SK-N-SH (cell line): ENCODE measurements at regions not wholly inside any gene's neighbourhood (a gene's known extent, or its start where the extent isn't known, plus 50 kb on each side); places are given as distances from the start of the nearest gene placed in this dataset.
"Not testable (repeated sequence)": the region's sequence is repeated elsewhere in the genome, so short reads cannot be mapped to it uniquely, and the experiment has no call there.

Experiments
- CTCF ChIA-PET: fragments of 300-600, 350-600 bp; formaldehyde crosslinking; extraction: SDS; loops from one replicate; lab custom pipeline; 2021; lab: Yijun Ruan, JAX
- POLR2A ChIA-PET: fragments of 350-600 bp; sonication (Branson Sonifier 250); formaldehyde crosslinking; extraction: SDS; loops from one replicate; lab custom pipeline; 2020; ENCODE audit warnings: antibody characterized with exemption, inconsistent platforms; lab: Yijun Ruan, JAX
- DNase-seq: peaks from one replicate; pipeline ENCODE4 v3.0.0; 2012
- H2AFZ ChIP-seq: fragments of 200-600 bp; sonication (generic); 2 replicates; pipeline ENCODE4 v1.8.1; 2016; ENCODE audit warnings: antibody characterized with exemption, mild to moderate bottlenecking, low read depth
- H3F3A ChIP-seq: fragments of 200-600 bp; sonication (generic); replicated peaks from 2 replicates; pipeline ENCODE3; 2016; ENCODE audit warnings: antibody characterized with exemption, mild to moderate bottlenecking; ENCODE audit not compliant: insufficient read depth
- H3K27ac ChIP-seq, 2 experiments: fragments of 200-500 bp in 1 of 2; fragments of 200-600 bp in 1 of 2; sonication (Bioruptor generic) in 1 of 2; sonication (generic), shearing (Covaris generic) in 1 of 2; 2 replicates each; pipeline versions ENCODE4 v1.5.1 to v1.6.1; 2014 to 2016; ENCODE audit warnings: low read depth in 2 of 2, inconsistent platforms in 1 of 2, low read length in 1 of 2, mild to moderate bottlenecking in 1 of 2, mixed read lengths in 1 of 2
- H3K27me3 ChIP-seq: fragments of 200-600 bp; sonication (generic), shearing (Covaris generic); 2 replicates; pipeline ENCODE4 v1.6.1; 2016; ENCODE audit warnings: mixed run types; ENCODE audit not compliant: insufficient read depth
- H3K36me3 ChIP-seq, 2 experiments: fragments of 200-500 bp in 1 of 2; fragments of 200-600 bp in 1 of 2; sonication (Bioruptor generic) in 1 of 2; sonication (generic) in 1 of 2; replicated peaks in 1 of 2; 2 replicates each; pipeline versions ENCODE3 to v1.5.1; 2014 to 2016; ENCODE audit warnings: low read length in 1 of 2, mild to moderate bottlenecking in 1 of 2; ENCODE audit not compliant: insufficient read depth in 2 of 2, control insufficient read depth in 1 of 2
- H3K4me1 ChIP-seq, 2 experiments: fragments of 200-500 bp in 1 of 2; fragments of 200-600 bp in 1 of 2; sonication (Bioruptor generic) in 1 of 2; sonication (generic), shearing (Covaris generic) in 1 of 2; 2 replicates each; pipeline versions ENCODE4 v1.5.1 to v1.6.1; 2014 to 2016; ENCODE audit warnings: low read depth in 1 of 2, low read length in 1 of 2, mixed run types in 1 of 2; ENCODE audit not compliant: insufficient read depth in 2 of 2, control insufficient read depth in 1 of 2
- H3K4me2 ChIP-seq: fragments of 200-600 bp; sonication (generic), shearing (Covaris generic); 2 replicates; pipeline ENCODE4 v1.6.1; 2017; ENCODE audit warnings: mixed run types
- H3K4me3 ChIP-seq, 2 experiments: fragments of 200-500 bp in 1 of 2; fragments of 200-600 bp in 1 of 2; sonication (Bioruptor generic) in 1 of 2; sonication (generic), shearing (Covaris generic) in 1 of 2; 2 replicates each; pipeline versions ENCODE4 v1.5.1 to v1.8.1; 2014 to 2016; ENCODE audit warnings: low read depth in 2 of 2, inconsistent platforms in 1 of 2, low read length in 1 of 2, mild to moderate bottlenecking in 1 of 2, mixed read lengths in 1 of 2, moderate library complexity in 1 of 2
- H3K79me2 ChIP-seq: fragments of 200-600 bp; sonication (generic); 2 replicates; pipeline ENCODE4 v1.8.1; 2017; ENCODE audit warnings: mild to moderate bottlenecking; ENCODE audit not compliant: insufficient read depth
- H3K9ac ChIP-seq: fragments of 200-600 bp; sonication (generic); 2 replicates; pipeline ENCODE4 v1.6.1; 2017; ENCODE audit warnings: mixed run types
- H3K9me2 ChIP-seq: fragments of 200-600 bp; sonication (generic); 2 replicates; pipeline ENCODE4 v1.6.1; 2017; ENCODE audit warnings: mixed run types
- H3K9me3 ChIP-seq: fragments of 200-600 bp; sonication (generic); 2 replicates; pipeline ENCODE4 v1.6.1; 2017; ENCODE audit warnings: mixed run types, mild to moderate bottlenecking, moderate library complexity
- H4K20me1 ChIP-seq: fragments of 200-600 bp; sonication (generic); 2 replicates; pipeline ENCODE4 v1.6.1; 2017; ENCODE audit warnings: mild to moderate bottlenecking, mixed run types; ENCODE audit not compliant: insufficient read depth
- ELF1 ChIP-seq: IDR thresholded peaks from 2 replicates; pipeline ENCODE4 v1.4.0; 2012
- FOXJ3 ChIP-seq: sonication (generic); formaldehyde crosslinking; IDR thresholded peaks from 2 replicates; pipeline ENCODE4 v1.5.1; 2020; ENCODE audit warnings: mild to moderate bottlenecking, missing genetic modification reagents
- GATA2 ChIP-seq: sonication (generic); formaldehyde crosslinking; IDR thresholded peaks from 2 replicates; pipeline ENCODE4 v1.5.0; 2020; ENCODE audit warnings: mild to moderate bottlenecking, missing genetic modification reagents
- MEF2A ChIP-seq: IDR thresholded peaks from 2 replicates; pipeline ENCODE4 v1.4.0; 2012; ENCODE audit warnings: low read depth, borderline replicate concordance
- NFIC ChIP-seq: IDR thresholded peaks from 2 replicates; pipeline ENCODE4 v1.4.0; 2012; ENCODE audit warnings: borderline replicate concordance
- NRF1 ChIP-seq: IDR thresholded peaks from 2 replicates; pipeline ENCODE4 v1.6.1; 2012; ENCODE audit warnings: low read depth, mild to moderate bottlenecking, low read length
- RAD21 ChIP-seq: IDR thresholded peaks from 2 replicates; pipeline ENCODE4 v1.6.1; 2012; ENCODE audit warnings: mild to moderate bottlenecking, low read length
- RCOR1 ChIP-seq: fragments of 150-350 bp; IDR thresholded peaks from 2 replicates; pipeline ENCODE4 v1.6.1; 2017; ENCODE audit warnings: antibody characterized with exemption, low read length
- RFX5 ChIP-seq: IDR thresholded peaks from 2 replicates; pipeline ENCODE4 v1.6.1; 2012; ENCODE audit warnings: mild to moderate bottlenecking, improper control_type of control experiment, low read length
- SIN3A ChIP-seq: IDR thresholded peaks from 2 replicates; pipeline ENCODE4 v1.6.1; 2012; ENCODE audit warnings: low read depth, mild to moderate bottlenecking, low read length, moderate library complexity, borderline replicate concordance
- SMC3 ChIP-seq: IDR thresholded peaks from 2 replicates; pipeline ENCODE4 v1.6.1; 2012; ENCODE audit warnings: low read depth, low read length, improper control_type of control experiment
- WGBS: methylation state at CpG from one replicate; pipeline ENCODE4 v1.1.6; 2017; ENCODE audit warnings: low lambda C conversion rate; 5-methylcytosine and 5-hydroxymethylcytosine counted together
- TF ChIP-seq, protein P1 (sequence below): IDR thresholded peaks from 2 replicates; pipeline ENCODE4 v1.4.0; 2012; ENCODE audit warnings: low read depth
- TF ChIP-seq, protein P2 (sequence below): fragments of 200-600 bp; sonication (generic); IDR thresholded peaks from 2 replicates; pipeline ENCODE4 v1.6.1; 2017; ENCODE audit warnings: antibody characterized with exemption, mild to moderate bottlenecking, moderate library complexity
- TF ChIP-seq, protein P3 (sequence below): fragments of 150-350 bp; IDR thresholded peaks from 2 replicates; pipeline ENCODE4 v1.6.1; 2017; ENCODE audit warnings: antibody characterized with exemption, low read length, low read depth, borderline replicate concordance

GRCh38 chr2:131673400-131674173 is 145.9 kb downstream of the CCDC74A start:
- CTCF ChIA-PET = interaction anchor here (1.0 to 4.2 kb wide), 14 partner anchors 8 to 520 kb away, joined by 3 to 44 read pairs (median 8); partner anchors contain the start of gene MZT2A
- no peak overlapping the region for H3K9ac ChIP-seq
- no peaks in the 10 kb centered on the region for H3K27me3 ChIP-seq
- no peaks in the 10 kb centered on the region for H3K9me3 ChIP-seq
- peak overlapping the region; percentile 87 for H3K4me2 ChIP-seq
- peaks cover 0 to 9% of the 10 kb centered on the region in 2 experiments; a peak in 1 of 4 replicates for H3K4me1 ChIP-seq
- H3F3A ChIP-seq = no peaks in the 10 kb centered on the region
- TF ChIP-seq RCOR1 = 0 out of 2 replicates have a peak, but pooled peaks have one; percentile 20
- TF ChIP-seq, protein P1, sequence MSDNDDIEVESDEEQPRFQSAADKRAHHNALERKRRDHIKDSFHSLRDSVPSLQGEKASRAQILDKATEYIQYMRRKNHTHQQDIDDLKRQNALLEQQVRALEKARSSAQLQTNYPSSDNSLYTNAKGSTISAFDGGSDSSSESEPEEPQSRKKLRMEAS = peak; percentile 47; the same call in 1 of the 2 replicates
- no peak; the same call in 1 of the 2 replicates for TF ChIP-seq SIN3A
- TF ChIP-seq RAD21 = peak; percentile 76
- TF ChIP-seq, protein P2, sequence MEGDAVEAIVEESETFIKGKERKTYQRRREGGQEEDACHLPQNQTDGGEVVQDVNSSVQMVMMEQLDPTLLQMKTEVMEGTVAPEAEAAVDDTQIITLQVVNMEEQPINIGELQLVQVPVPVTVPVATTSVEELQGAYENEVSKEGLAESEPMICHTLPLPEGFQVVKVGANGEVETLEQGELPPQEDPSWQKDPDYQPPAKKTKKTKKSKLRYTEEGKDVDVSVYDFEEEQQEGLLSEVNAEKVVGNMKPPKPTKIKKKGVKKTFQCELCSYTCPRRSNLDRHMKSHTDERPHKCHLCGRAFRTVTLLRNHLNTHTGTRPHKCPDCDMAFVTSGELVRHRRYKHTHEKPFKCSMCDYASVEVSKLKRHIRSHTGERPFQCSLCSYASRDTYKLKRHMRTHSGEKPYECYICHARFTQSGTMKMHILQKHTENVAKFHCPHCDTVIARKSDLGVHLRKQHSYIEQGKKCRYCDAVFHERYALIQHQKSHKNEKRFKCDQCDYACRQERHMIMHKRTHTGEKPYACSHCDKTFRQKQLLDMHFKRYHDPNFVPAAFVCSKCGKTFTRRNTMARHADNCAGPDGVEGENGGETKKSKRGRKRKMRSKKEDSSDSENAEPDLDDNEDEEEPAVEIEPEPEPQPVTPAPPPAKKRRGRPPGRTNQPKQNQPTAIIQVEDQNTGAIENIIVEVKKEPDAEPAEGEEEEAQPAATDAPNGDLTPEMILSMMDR = peak; percentile 79
- peak; percentile 72 for TF ChIP-seq SMC3
- no peak for TF ChIP-seq ELF1
- no peaks in the 10 kb centered on the region for H3K9me2 ChIP-seq
- H2AFZ ChIP-seq = 0 out of 2 replicates have a peak overlapping the region, but pooled peaks have one; percentile 42
- WGBS = 1% methylated on average over 13 of the region's 48 CpGs
- H3K27ac ChIP-seq = no peak overlapping the region
- H3K36me3 ChIP-seq = no peaks in the 10 kb centered on the region
- peak overlapping the region; percentile 45 to 68 for H3K4me3 ChIP-seq
- peak; percentile 78 for DNase-seq
- POLR2A ChIA-PET = interaction anchor here (0.8 to 3.0 kb wide), 2 partner anchors 9 to 128 kb away, joined by 3 to 22 read pairs; no protein-coding TSS in a partner anchor
- H4K20me1 ChIP-seq = no peaks in the 10 kb centered on the region
- no peaks in the 10 kb centered on the region for H3K79me2 ChIP-seq

GRCh38 chr2:131674174-131674507 is 146.5 kb downstream of the CCDC74A start:
- Histone ChIP-seq H3K9me3 (no peaks in the 10 kb centered on the region), H3K4me1 (peaks cover 0 to 9% of the 10 kb centered on the region in 2 experiments; a peak in 1 of 4 replicates), H3F3A (no peaks in the 10 kb centered on the region), H3K4me3 (peak overlapping the region in 1 of 2 experiments; percentile 68; a peak in 1 of 4 replicates), H2AFZ (peak overlapping the region; percentile 74; the same call in 1 of the 2 replicates), H3K36me3 (no peaks in the 10 kb centered on the region), H4K20me1 (no peaks in the 10 kb centered on the region), H3K27me3 (no peaks in the 10 kb centered on the region), H3K4me2 (peak overlapping the region; percentile 87; the same call in 1 of the 2 replicates), H3K27ac (no peak overlapping the region), H3K79me2 (no peaks in the 10 kb centered on the region), H3K9me2 (no peaks in the 10 kb centered on the region), H3K9ac (no peak overlapping the region)
- CTCF ChIA-PET = interaction anchor here (1.0 to 4.2 kb wide), 10 partner anchors 8 to 521 kb away, joined by 3 to 44 read pairs (median 18); partner anchors contain the start of gene MZT2A
- POLR2A ChIA-PET = interaction anchor here (0.8 to 3.0 kb wide), 2 partner anchors 8 to 127 kb away, joined by 3 to 22 read pairs; no protein-coding TSS in a partner anchor
- TF ChIP-seq MEF2A (no peak), NFIC (no peak), FOXJ3 (CRISPR knock-in tag) (no peak), NRF1 (no peak), RFX5 (no peak), GATA2 (CRISPR knock-in tag) (no peak)
- TF ChIP-seq, protein P3, sequence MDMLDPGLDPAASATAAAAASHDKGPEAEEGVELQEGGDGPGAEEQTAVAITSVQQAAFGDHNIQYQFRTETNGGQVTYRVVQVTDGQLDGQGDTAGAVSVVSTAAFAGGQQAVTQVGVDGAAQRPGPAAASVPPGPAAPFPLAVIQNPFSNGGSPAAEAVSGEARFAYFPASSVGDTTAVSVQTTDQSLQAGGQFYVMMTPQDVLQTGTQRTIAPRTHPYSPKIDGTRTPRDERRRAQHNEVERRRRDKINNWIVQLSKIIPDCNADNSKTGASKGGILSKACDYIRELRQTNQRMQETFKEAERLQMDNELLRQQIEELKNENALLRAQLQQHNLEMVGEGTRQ = no peak
- WGBS = 8% methylated on average over 5 of the region's 6 CpGs
- DNase-seq = no peak

DNA sequence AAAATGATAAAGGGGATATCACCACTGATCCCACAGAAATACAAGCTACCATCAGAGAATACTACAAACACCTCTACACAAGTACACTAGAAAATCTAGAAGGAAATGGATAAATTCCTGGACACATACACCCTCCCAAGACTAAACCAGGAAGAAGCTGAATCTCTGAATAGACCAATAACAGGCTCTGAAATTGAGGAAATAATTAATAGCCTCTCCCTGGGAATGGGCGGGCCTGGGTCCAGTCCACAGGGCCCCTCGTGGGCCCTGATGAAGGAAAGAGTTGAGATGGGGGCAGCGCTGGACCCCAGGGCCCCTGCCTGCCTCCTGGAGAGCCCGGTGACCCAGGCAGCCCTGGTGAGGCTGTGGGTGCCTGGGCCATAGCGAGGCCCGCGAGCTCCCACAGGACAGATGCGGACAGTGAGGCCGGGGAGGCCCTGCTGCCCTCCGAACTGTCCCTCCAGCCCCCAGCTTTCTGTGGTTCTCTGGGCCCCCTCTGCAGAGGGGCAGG is 154.0 kb downstream of the CCDC74A start:
- peak overlapping the region; percentile 86 to 97 for H3K27ac ChIP-seq
- peaks cover 3 to 13% of the 10 kb centered on the region in 2 experiments; a peak in 3 of 4 replicates for H3K4me1 ChIP-seq
- H3K4me3 ChIP-seq = peak overlapping the region; percentile 70 to 90
- not testable (repeated sequence) for H3K9me2 ChIP-seq, H4K20me1 ChIP-seq, H3K36me3 ChIP-seq, H3K9me3 ChIP-seq, H3K27me3 ChIP-seq
- H3K79me2 ChIP-seq = peaks cover 41% of the 10 kb centered on the region
- H2AFZ ChIP-seq = peak overlapping the region; percentile 88
- DNase-seq = peak; percentile 52
- H3F3A ChIP-seq = peaks cover 23% of the 10 kb centered on the region
- peak overlapping the region; percentile 82 for H3K4me2 ChIP-seq
- ChIA-PET POLR2A (interaction anchor here (1.3 to 2.3 kb wide), 3 partner anchors 9 to 120 kb away, joined by 4 to 22 read pairs (median 11); no protein-coding TSS in a partner anchor), CTCF (interaction anchor here (1.0 to 2.6 kb wide), 3 partner anchors 9 to 268 kb away, joined by 5 to 19 read pairs (median 19); no protein-coding TSS in a partner anchor)
- peak overlapping the region; percentile 91 for H3K9ac ChIP-seq
- WGBS = 32% methylated on average over 3 of the region's 10 CpGs
